Activated CD4-positive, alpha-beta memory T cell treated with anti-CD3 and anti-CD28 coated beads, Interleukin-2, amount 10 ng/mL, durations not matched to agents 7 days and 5 days (primary cell): ENCODE measurements at regions not wholly inside any gene's neighbourhood (a gene's known extent, or its start where the extent isn't known, plus 50 kb on each side); places are given as distances from the start of the nearest gene placed in this dataset.
"Not testable (repeated sequence)": the region's sequence is repeated elsewhere in the genome, so short reads cannot be mapped to it uniquely, and the experiment has no call there.

ENCODE experiments used
- CTCF ChIA-PET: fragments of 350-600 bp; sonication (Branson Sonifier 250); formaldehyde crosslinking; loops from one replicate; lab custom pipeline; 2021; ENCODE audit warnings: antibody characterized with exemption, inconsistent platforms; lab: Charles Lee
- POLR2A ChIA-PET: fragments of 350-600 bp; sonication (Branson Sonifier 250); formaldehyde crosslinking; loops from one replicate; lab custom pipeline; 2021; ENCODE audit warnings: antibody characterized with exemption; lab: Charles Lee
- DNase-seq: peaks from one replicate; pipeline ENCODE4 v3.0.0-alpha.2; 2020
- H3K27ac Mint-ChIP-seq: one replicate; pipeline ENCODE4 v1.8.0; 2021; ENCODE audit warnings: mild to moderate bottlenecking, mixed read lengths
- H3K27me3 Mint-ChIP-seq: one replicate; pipeline ENCODE4 v1.8.0; 2021; ENCODE audit warnings: mixed read lengths
- H3K36me3 Mint-ChIP-seq: one replicate; pipeline ENCODE4 v1.8.0; 2021; ENCODE audit warnings: low read depth, mixed read lengths
- H3K4me1 Mint-ChIP-seq: one replicate; pipeline ENCODE4 v1.8.0; 2021; ENCODE audit warnings: mixed read lengths
- H3K4me3 Mint-ChIP-seq: one replicate; pipeline ENCODE4 v1.8.0; 2021; ENCODE audit warnings: mild to moderate bottlenecking, mixed read lengths
- H3K9me3 Mint-ChIP-seq: one replicate; pipeline ENCODE4 v1.8.0; 2021; ENCODE audit warnings: mixed read lengths

GRCh38 chr22:35487623-35488022, 53.0 kb upstream of the RASD2 start:
- DNase-seq, H3K27ac Mint-ChIP-seq, H3K4me1 Mint-ChIP-seq, H3K4me3 Mint-ChIP-seq, CTCF ChIA-PET, H3K9me3 Mint-ChIP-seq, POLR2A ChIA-PET, H3K36me3 Mint-ChIP-seq, H3K27me3 Mint-ChIP-seq: not testable (repeated sequence)

- CTCF ChIA-PET = no interaction called here
- Mint-ChIP-seq H3K9me3 (no peaks in the 10 kb centered on the region), H3K27ac (no peak overlapping the region), H3K27me3 (peaks cover 1% of the 10 kb centered on the region), H3K4me3 (no peak overlapping the region), H3K4me1 (no peaks in the 10 kb centered on the region), H3K36me3 (no peaks in the 10 kb centered on the region)
- POLR2A ChIA-PET = no interaction called here
- no peak for DNase-seq
Observed at GRCh38 chr22:35488513-35488912, 52.1 kb upstream of the RASD2 start.

GRCh38 chr22:35489239-35489638, 51.4 kb upstream of the RASD2 start:
- H3K9me3 Mint-ChIP-seq = no peaks in the 10 kb centered on the region
- H3K36me3 Mint-ChIP-seq = no peaks in the 10 kb centered on the region

More at GRCh38 chr22:35489239-35489638, 51.4 kb upstream of the RASD2 start:
- no peak overlapping the region for H3K27ac Mint-ChIP-seq
- H3K4me3 Mint-ChIP-seq = no peak overlapping the region
- no peak for DNase-seq
- ChIA-PET CTCF (interaction anchor here (1.2 kb wide), 1 partner anchor 138 kb away, joined by 4 read pairs; no protein-coding TSS in a partner anchor), POLR2A (no interaction called here)
- no peaks in the 10 kb centered on the region for H3K4me1 Mint-ChIP-seq
- peaks cover 3% of the 10 kb centered on the region for H3K27me3 Mint-ChIP-seq
